Hepatocyte (in vitro differentiated cells): ENCODE measurements at regions not wholly inside any gene's neighbourhood (a gene's known extent, or its start where the extent isn't known, plus 50 kb on each side); places are given as distances from the start of the nearest gene placed in this dataset.

Source experiments
- DNase-seq: peaks from one replicate; pipeline ENCODE4 v3.0.0-alpha.2; 2016; ENCODE audit warnings: low spot score
- H2AFZ ChIP-seq: fragments of 200-600 bp; sonication (generic); 2 replicates; pipeline ENCODE4 v1.6.0; 2016; ENCODE audit warnings: antibody characterized with exemption, mild to moderate bottlenecking
- H3K27ac ChIP-seq: fragments of 200-600 bp; sonication (generic); 2 replicates; pipeline ENCODE4 v1.5.1; 2016; ENCODE audit warnings: mild to moderate bottlenecking
- H3K27me3 ChIP-seq: fragments of 200-600 bp; sonication (generic); 2 replicates; pipeline ENCODE4 v1.6.1; 2016
- H3K36me3 ChIP-seq: fragments of 200-600 bp; sonication (generic); replicated peaks from 2 replicates; pipeline ENCODE4 v1.5.1; 2016; ENCODE audit warnings: low read depth; ENCODE audit not compliant: insufficient read depth
- H3K4me1 ChIP-seq: fragments of 200-600 bp; sonication (generic); 2 replicates; pipeline ENCODE4 v1.5.1; 2016; ENCODE audit warnings: mild to moderate bottlenecking, moderate library complexity; ENCODE audit not compliant: insufficient read depth
- H3K4me2 ChIP-seq: fragments of 200-600 bp; sonication (generic); 2 replicates; pipeline ENCODE4 v1.6.0; 2016
- H3K4me3 ChIP-seq: fragments of 200-600 bp; sonication (generic); 2 replicates; pipeline ENCODE4 v1.5.1; 2016; ENCODE audit warnings: mild to moderate bottlenecking
- H3K79me2 ChIP-seq: fragments of 200-600 bp; sonication (generic); 2 replicates; pipeline ENCODE4 v1.6.0; 2017; ENCODE audit warnings: mild to moderate bottlenecking
- H3K9me2 ChIP-seq: fragments of 200-600 bp; sonication (generic); replicated peaks from 2 replicates; pipeline ENCODE4 v1.6.0; 2017; ENCODE audit warnings: mild to moderate bottlenecking; ENCODE audit not compliant: insufficient read depth
- H3K9me3 ChIP-seq: fragments of 200-600 bp; sonication (generic); 2 replicates; pipeline ENCODE4 v1.5.1; 2016; ENCODE audit warnings: low read depth, mild to moderate bottlenecking
- H4K20me1 ChIP-seq: fragments of 200-600 bp; sonication (generic); 2 replicates; pipeline ENCODE4 v1.6.0; 2016; ENCODE audit warnings: mild to moderate bottlenecking; ENCODE audit not compliant: insufficient read depth, poor library complexity, severe bottlenecking
- EZH2 ChIP-seq: fragments of 200-600 bp; sonication (generic); IDR thresholded peaks from 2 replicates; pipeline ENCODE4 v1.6.1; 2016; ENCODE audit warnings: antibody characterized with exemption, mild to moderate bottlenecking, borderline replicate concordance
- EZH2phosphoT487 ChIP-seq: fragments of 200-600 bp; sonication (generic); IDR thresholded peaks from one replicate; pipeline ENCODE4 v1.6.1; 2018; ENCODE audit warnings: antibody characterized with exemption, mild to moderate bottlenecking, low read depth, moderate library complexity; ENCODE audit not compliant: unreplicated experiment, severe bottlenecking
- WGBS: methylation state at CpG from one replicate; pipeline ENCODE4 v1.1.6; 2016; ENCODE audit warnings: low lambda C conversion rate; ENCODE audit errors: missing lambda C conversion rate; 5-methylcytosine and 5-hydroxymethylcytosine counted together
- TF ChIP-seq, protein P1 (sequence below): fragments of 200-600 bp; sonication (generic); IDR thresholded peaks from 2 replicates; pipeline ENCODE4 v1.5.1; 2016; ENCODE audit warnings: antibody characterized with exemption, mild to moderate bottlenecking; ENCODE audit not compliant: poor library complexity

DNA sequence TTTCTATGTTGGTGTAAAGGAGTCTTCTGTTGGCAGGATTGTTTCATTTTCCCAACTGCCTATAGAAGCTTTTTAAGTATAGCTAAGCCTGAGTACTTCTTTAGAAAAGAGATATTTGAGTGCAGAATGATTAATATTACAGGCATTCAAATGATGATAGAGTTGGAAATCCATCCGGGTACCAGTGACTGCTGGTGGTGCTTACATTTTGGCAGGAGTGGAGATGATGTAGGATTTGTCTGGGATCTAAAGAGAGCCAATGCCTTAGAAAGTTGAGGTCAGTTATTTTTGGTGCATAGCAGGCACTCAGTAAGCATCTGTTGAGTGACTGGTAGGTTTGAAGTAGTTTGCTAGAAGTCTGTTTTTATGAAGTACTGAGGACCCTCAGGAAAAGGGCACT is 433.5 kb downstream of the DMAC1 start:
- H3K27ac ChIP-seq = no peak overlapping the region
- TF ChIP-seq, protein P1, sequence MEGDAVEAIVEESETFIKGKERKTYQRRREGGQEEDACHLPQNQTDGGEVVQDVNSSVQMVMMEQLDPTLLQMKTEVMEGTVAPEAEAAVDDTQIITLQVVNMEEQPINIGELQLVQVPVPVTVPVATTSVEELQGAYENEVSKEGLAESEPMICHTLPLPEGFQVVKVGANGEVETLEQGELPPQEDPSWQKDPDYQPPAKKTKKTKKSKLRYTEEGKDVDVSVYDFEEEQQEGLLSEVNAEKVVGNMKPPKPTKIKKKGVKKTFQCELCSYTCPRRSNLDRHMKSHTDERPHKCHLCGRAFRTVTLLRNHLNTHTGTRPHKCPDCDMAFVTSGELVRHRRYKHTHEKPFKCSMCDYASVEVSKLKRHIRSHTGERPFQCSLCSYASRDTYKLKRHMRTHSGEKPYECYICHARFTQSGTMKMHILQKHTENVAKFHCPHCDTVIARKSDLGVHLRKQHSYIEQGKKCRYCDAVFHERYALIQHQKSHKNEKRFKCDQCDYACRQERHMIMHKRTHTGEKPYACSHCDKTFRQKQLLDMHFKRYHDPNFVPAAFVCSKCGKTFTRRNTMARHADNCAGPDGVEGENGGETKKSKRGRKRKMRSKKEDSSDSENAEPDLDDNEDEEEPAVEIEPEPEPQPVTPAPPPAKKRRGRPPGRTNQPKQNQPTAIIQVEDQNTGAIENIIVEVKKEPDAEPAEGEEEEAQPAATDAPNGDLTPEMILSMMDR = no peak
- H2AFZ ChIP-seq = no peak overlapping the region
- H3K9me3 ChIP-seq = no peaks in the 10 kb centered on the region
- H3K36me3 ChIP-seq = no peaks in the 10 kb centered on the region
- H3K27me3 ChIP-seq = no peaks in the 10 kb centered on the region
- H4K20me1 ChIP-seq = no peaks in the 10 kb centered on the region
- H3K4me1 ChIP-seq = peaks cover 26% of the 10 kb centered on the region
- no peaks in the 10 kb centered on the region for H3K79me2 ChIP-seq
- H3K4me3 ChIP-seq = no peak overlapping the region
- H3K4me2 ChIP-seq = no peak overlapping the region
- WGBS = 38% methylated on average over 1 of the region's 1 CpG
- DNase-seq = no peak
- no peaks in the 10 kb centered on the region for H3K9me2 ChIP-seq

- Histone ChIP-seq H2AFZ (no peak overlapping the region), H3K79me2 (no peaks in the 10 kb centered on the region), H3K9me2 (no peaks in the 10 kb centered on the region), H3K4me2 (peak overlapping the region; percentile 59), H3K36me3 (no peaks in the 10 kb centered on the region), H4K20me1 (no peaks in the 10 kb centered on the region), H3K9me3 (no peaks in the 10 kb centered on the region), H3K27me3 (no peaks in the 10 kb centered on the region), H3K27ac (no peak overlapping the region), H3K4me3 (no peak overlapping the region), H3K4me1 (peaks cover 22% of the 10 kb centered on the region)
- TF ChIP-seq, protein P1 = no peak
- TF ChIP-seq EZH2phosphoT487 = no peak
- 52% methylated on average over 4 of the region's 4 CpGs for WGBS
- DNase-seq = peak; percentile 12
Measured at GRCh38 chr9:7363777-7364477, 435.7 kb downstream of the DMAC1 start.

DNA sequence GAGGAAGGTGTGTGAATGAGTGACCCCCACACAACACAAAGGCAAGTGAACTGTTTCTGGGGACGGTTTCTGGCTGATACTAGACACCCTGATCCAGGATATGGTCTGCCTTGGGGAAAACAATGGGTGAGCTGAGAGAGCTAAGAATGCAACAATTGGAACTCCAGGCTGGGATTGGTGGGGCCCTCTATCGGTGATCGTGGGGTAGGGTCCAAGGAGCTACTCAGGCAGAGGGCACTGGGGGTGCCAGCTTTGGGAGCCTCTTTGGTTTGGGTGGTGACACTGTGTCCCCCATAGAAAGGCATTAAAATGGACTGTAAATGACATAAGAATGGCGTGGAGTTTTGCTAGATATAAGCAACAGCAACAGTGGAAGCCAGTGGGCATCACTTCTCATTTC is 439.1 kb downstream of the DMAC1 start:
- Histone ChIP-seq H2AFZ (no peak overlapping the region), H3K27me3 (no peaks in the 10 kb centered on the region), H3K4me2 (no peak overlapping the region), H3K9me2 (no peaks in the 10 kb centered on the region), H3K36me3 (no peaks in the 10 kb centered on the region), H3K9me3 (no peaks in the 10 kb centered on the region), H3K27ac (no peak overlapping the region), H4K20me1 (no peaks in the 10 kb centered on the region), H3K4me3 (no peak overlapping the region), H3K79me2 (no peaks in the 10 kb centered on the region), H3K4me1 (peaks cover 16% of the 10 kb centered on the region)
- TF ChIP-seq EZH2 (no peak), EZH2phosphoT487 (no peak)
- TF ChIP-seq, protein P1 = no peak
- 58% methylated on average over 4 of the region's 4 CpGs for WGBS
- DNase-seq = no peak

- Histone ChIP-seq H3K36me3 (no peaks in the 10 kb centered on the region), H3K79me2 (no peaks in the 10 kb centered on the region), H2AFZ (no peak overlapping the region), H3K4me2 (no peak overlapping the region), H3K27ac (no peak overlapping the region), H3K9me2 (no peaks in the 10 kb centered on the region), H4K20me1 (no peaks in the 10 kb centered on the region), H3K4me1 (peaks cover 8% of the 10 kb centered on the region), H3K4me3 (no peak overlapping the region), H3K27me3 (no peaks in the 10 kb centered on the region), H3K9me3 (no peaks in the 10 kb centered on the region)
- no peak for DNase-seq
- TF ChIP-seq EZH2phosphoT487 (no peak), EZH2 (no peak)
- TF ChIP-seq, protein P1 = peak; percentile 11
Measured at GRCh38 chr9:7358876-7359275, 440.7 kb downstream of the DMAC1 start.
